ENCODE measurements at regions not wholly inside any gene's neighbourhood (a gene's known extent, or its start where the extent isn't known, plus 50 kb on each side); places are given as distances from the start of the nearest gene placed in this dataset.

DNA sequence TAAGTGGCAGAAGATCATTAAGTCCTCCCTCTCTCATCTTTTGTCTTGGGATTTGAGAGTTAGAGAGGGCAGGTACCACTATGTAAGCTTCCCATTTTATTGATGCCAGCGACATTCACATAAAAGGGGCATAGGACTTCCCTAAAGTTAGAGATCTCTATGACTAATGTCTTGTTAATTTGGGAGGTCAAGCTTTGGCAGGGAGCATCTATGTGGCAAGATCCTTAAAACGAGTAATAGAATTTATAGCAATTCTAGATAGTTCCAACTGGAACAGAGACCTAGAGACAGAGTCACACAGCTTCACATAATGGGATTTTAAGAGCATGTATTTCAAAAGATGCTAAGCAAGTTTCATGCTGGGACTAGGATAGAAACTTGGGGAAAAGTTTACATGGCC is 308.0 kb downstream of the MAP2K6 start:
- Histone ChIP-seq H3K4me3 (no peak overlapping the region), H3K9me3 (replicated peaks in 1 of 3) (no peaks in the 10 kb centered on the region), H3K27ac (no peak overlapping the region), H3K27me3 (no peaks in the 10 kb centered on the region), H3K4me1 (replicated peaks in 1 of 2) (peaks cover 0 to 5% of the 10 kb centered on the region in 2 donors), H3K36me3 (replicated peaks in 1 of 2) (no peaks in the 10 kb centered on the region)
- intact Hi-C loops (cut with DNase I), result no loop called here
- no peak for DNase-seq
- TF ChIP-seq, protein P1, sequence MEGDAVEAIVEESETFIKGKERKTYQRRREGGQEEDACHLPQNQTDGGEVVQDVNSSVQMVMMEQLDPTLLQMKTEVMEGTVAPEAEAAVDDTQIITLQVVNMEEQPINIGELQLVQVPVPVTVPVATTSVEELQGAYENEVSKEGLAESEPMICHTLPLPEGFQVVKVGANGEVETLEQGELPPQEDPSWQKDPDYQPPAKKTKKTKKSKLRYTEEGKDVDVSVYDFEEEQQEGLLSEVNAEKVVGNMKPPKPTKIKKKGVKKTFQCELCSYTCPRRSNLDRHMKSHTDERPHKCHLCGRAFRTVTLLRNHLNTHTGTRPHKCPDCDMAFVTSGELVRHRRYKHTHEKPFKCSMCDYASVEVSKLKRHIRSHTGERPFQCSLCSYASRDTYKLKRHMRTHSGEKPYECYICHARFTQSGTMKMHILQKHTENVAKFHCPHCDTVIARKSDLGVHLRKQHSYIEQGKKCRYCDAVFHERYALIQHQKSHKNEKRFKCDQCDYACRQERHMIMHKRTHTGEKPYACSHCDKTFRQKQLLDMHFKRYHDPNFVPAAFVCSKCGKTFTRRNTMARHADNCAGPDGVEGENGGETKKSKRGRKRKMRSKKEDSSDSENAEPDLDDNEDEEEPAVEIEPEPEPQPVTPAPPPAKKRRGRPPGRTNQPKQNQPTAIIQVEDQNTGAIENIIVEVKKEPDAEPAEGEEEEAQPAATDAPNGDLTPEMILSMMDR (IDR thresholded peaks at IDR 0.05), result no peak
- TF ChIP-seq POLR2A (IDR thresholded peaks at IDR 0.05), result no peak
- WGBS, 4 donors, result 53 to 60% (median 58%) methylated on average over 2 of the region's 2 CpGs

DNA sequence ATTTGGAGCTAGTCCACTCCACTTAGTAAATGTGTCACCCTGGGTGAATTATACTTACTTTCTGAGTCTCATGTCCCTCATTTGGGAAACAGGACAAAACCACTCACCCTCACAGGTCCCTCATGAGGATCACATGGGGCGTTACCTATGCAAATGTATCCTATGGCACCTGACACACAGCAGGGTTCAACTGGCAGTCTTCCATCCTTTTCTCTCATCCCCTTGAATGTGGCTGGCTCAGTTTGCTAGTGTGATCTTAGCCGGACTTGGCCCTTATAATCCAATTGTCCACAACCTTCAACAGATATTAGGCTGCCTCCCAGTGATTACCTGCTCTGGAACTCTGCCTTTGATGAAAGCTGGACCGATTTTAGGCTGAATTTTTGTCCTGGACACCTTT is 308.8 kb downstream of the MAP2K6 start:
- H3K4me3 ChIP-seq, result no peak overlapping the region
- 75 to 93% (median 86%) methylated on average over 3 of the region's 3 CpGs for WGBS, 4 donors
- no peak for TF ChIP-seq POLR2A (IDR thresholded peaks at IDR 0.05)
- TF ChIP-seq, protein P1 (IDR thresholded peaks at IDR 0.05), result no peak
- no peaks in the 10 kb centered on the region for H3K9me3 ChIP-seq (replicated peaks in 1 of 3)
- H3K27ac ChIP-seq, result no peak overlapping the region
- H3K27me3 ChIP-seq, result no peaks in the 10 kb centered on the region
- H3K4me1 ChIP-seq (replicated peaks in 1 of 2), result no peaks in the 10 kb centered on the region
- DNase-seq, result no peak
- intact Hi-C loops (cut with DNase I), result no loop called here
- H3K36me3 ChIP-seq (replicated peaks in 1 of 2), result no peaks in the 10 kb centered on the region

DNA sequence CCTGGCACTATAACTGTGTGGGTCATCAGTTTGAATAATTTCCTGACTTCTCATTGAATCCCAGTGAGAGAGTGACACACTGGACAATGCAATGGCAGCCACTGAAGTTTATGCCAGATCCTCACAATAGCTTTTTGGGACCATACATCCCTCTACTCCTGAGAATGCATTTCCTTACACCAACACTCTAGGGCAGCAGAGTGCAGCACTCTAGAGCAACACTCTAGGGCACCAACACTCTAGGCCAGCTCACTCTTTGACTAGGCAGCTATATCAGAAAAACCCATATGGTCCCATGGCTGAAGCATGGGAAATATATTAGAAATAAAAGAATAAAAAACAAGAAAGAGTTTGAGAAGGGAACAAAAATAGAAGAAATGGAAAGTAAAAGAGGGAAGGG is 309.2 kb downstream of the MAP2K6 start:
- intact Hi-C loops (cut with DNase I), result no loop called here
- no peak for DNase-seq
- Histone ChIP-seq H3K27me3 (no peaks in the 10 kb centered on the region), H3K9me3 (replicated peaks in 1 of 3) (no peaks in the 10 kb centered on the region), H3K36me3 (replicated peaks in 1 of 2) (no peaks in the 10 kb centered on the region), H3K27ac (no peak overlapping the region), H3K4me3 (no peak overlapping the region), H3K4me1 (replicated peaks in 1 of 2) (no peaks in the 10 kb centered on the region)
- TF ChIP-seq, protein P1 (IDR thresholded peaks at IDR 0.05), result peak in 3 of 6 experiments; percentile 22 to 30 (median 24)
- no peak for TF ChIP-seq POLR2A (IDR thresholded peaks at IDR 0.05)

DNA sequence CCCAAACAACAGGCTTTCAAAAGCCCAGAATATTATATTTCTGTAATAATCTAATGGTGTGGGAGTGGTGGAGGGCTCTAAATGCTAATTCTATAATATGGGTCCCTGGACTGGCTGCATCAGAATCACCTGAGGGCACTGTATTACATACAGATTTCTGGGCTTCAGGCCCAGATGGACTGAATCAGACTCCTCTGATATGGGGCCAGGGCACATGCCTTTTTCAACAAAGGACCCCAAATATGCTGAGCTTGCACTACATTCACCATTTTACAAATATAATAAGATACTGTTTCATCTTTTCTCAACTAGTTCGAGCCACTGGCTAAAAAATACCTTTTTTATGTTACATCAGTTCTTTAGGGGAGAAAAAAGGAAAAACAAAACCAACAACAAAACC is 309.7 kb downstream of the MAP2K6 start:
- no peak for DNase-seq
- H3K27ac ChIP-seq, result no peak overlapping the region
- H3K36me3 ChIP-seq (replicated peaks in 1 of 2), result no peaks in the 10 kb centered on the region
- intact Hi-C loops (cut with DNase I), result no loop called here
- 87 to 96% (median 89%) methylated on average over 1 of the region's 1 CpG for WGBS, 4 donors
- no peaks in the 10 kb centered on the region for H3K4me1 ChIP-seq (replicated peaks in 1 of 2)
- H3K9me3 ChIP-seq (replicated peaks in 1 of 3), result no peaks in the 10 kb centered on the region
- no peak for TF ChIP-seq POLR2A (IDR thresholded peaks at IDR 0.05)
- TF ChIP-seq, protein P1 (IDR thresholded peaks at IDR 0.05), result no peak
- H3K4me3 ChIP-seq, result no peak overlapping the region
- H3K27me3 ChIP-seq, result no peaks in the 10 kb centered on the region

Measured in adrenal gland (tissue), 9 donors.